G401.6 (cell line): ENCODE measurements at regions not wholly inside any gene's neighbourhood (a gene's known extent, or its start where the extent isn't known, plus 50 kb on each side); places are given as distances from the start of the nearest gene placed in this dataset.

Experiments used
- FAIRE-seq: peaks from 2 replicates; lab custom pipeline; 2012; peaks lifted over from hg19 to GRCh38; lab: Jason Lieb, UNC

DNA sequence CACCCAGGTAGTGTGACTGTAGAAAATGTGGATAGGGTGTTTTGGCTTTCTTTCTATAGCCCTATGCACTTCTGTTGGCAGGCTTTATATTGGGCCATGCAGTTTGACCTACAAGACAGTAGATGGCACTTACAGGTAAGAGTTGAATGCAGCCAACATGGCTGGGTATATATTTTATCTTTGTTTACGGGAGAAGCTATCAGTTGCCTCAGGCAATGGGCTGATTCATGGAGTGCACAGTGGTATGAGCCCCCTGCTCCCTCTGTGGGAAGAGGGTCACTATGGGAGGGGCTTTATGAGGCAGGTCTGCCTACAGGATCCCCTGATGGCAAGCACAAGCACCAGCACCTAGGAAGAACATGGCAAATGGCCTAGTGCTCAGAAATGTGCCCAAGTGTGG, 301.2 kb upstream of the CDIN1 start:
- FAIRE-seq: no peak

GRCh38 chr15:36282821-36283220, 296.6 kb upstream of the CDIN1 start:
- no peak for FAIRE-seq

GRCh38 chr15:36284911-36285310, 294.5 kb upstream of the CDIN1 start:
- no peak for FAIRE-seq

- FAIRE-seq: no peak
Observed at GRCh38 chr15:36291501-36291900, 287.9 kb upstream of the CDIN1 start.

GRCh38 chr15:36294359-36294758, 285.1 kb upstream of the CDIN1 start:
- FAIRE-seq: no peak

DNA sequence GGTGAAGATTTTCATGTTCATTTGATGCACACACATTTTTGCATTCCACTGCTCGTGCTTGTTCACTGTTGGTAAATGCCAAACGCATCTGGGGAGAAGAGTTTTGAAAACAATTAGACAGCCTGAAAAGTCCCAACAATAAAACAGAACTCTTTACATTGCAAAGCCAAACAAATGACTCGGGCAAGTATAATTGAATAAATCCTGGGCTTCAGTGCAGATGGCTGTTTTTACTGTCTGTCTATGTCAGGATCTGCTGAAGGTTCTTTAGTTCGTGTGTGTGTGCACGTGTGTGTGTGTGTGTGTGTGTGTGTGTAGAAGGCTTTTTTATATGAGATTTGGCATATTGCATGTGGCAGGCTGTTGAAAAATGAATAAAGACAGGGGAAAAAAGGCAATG, 277.5 kb upstream of the CDIN1 start:
- no peak for FAIRE-seq

GRCh38 chr15:36313021-36313420, 266.4 kb upstream of the CDIN1 start:
- no peak for FAIRE-seq

GRCh38 chr15:36313736-36314280, 265.6 kb upstream of the CDIN1 start:
- no peak for FAIRE-seq

DNA sequence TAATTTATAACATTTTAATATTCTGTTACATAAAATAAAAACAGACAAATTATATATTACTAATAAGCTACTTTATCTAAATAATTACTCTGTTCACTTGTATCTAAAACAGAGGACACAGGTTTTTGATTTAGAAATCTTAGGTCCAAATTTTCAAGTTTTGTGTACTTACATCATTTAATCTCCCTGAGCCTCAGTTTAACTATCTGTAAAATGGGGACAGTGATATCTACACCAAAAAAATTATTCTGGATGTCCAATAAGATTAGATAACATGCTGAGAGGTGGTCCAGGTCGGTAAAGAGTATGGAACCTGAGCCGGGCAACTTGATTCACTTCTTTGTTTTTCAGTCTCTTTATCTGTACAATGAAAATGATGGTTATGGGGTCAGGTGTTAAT, 263.8 kb upstream of the CDIN1 start:
- no peak for FAIRE-seq

DNA sequence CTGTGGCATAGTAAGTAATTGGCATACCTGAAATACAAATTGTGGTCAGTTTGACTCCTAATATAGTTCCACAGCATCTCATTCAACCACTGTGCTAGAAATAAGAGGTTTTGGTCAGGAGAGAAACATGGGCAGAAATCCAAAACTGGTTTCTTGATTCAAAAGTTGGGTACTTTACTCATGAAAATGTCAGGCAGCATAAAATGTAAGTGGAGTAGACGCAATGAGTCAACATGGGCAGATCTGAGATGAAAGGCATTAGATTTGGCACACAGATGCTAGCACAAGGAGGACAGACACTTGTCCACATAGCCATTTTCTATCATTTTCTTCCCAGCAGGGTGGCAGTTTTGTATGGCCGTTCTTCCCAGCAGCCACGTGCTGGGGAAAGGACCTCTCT, 255.8 kb upstream of the CDIN1 start:
- no peak for FAIRE-seq

- FAIRE-seq: no peak
Observed at GRCh38 chr15:36325206-36325605, 254.2 kb upstream of the CDIN1 start.

DNA sequence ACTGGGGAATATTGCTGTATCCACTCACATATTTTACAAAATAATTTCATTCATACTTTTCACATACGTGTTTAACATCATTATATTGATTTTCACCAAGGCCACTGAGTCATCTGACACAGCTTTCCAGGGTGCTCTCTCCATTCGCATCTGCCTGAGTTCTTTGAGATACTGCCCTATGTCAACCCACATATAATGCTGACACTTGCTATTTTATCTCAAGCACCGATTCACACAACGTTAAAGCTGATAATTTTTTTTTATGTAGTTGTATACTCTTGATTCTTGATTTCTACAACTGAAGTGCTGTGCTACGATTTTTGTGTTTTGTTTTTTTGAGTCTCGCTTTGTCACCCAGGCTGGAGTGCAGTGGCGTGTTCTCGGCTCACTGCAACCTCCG, 249.8 kb upstream of the CDIN1 start:
- no peak for FAIRE-seq

GRCh38 chr15:36330598-36330997, 248.8 kb upstream of the CDIN1 start:
- no peak for FAIRE-seq

GRCh38 chr15:36331531-36332275, 247.7 kb upstream of the CDIN1 start:
- no peak for FAIRE-seq

DNA sequence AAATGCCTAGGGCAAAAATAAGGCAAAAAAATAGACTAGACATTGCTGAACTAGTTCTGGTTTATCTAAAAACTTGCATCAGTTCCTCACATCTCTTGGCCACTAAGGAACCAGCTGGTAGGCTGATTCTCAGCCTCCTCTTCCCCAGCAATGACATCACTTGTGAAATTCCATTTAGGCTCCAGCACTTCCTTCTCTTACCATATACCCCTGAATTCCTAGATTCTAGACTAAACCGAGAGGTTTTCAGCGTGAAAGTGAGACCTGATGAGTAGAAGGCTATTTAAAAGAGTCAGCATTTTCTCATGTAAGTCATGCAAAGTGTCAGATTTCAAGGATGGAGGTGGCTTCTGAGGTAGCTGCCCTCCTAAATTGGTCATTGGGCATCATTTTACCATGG, 247.1 kb upstream of the CDIN1 start:
- no peak for FAIRE-seq

DNA sequence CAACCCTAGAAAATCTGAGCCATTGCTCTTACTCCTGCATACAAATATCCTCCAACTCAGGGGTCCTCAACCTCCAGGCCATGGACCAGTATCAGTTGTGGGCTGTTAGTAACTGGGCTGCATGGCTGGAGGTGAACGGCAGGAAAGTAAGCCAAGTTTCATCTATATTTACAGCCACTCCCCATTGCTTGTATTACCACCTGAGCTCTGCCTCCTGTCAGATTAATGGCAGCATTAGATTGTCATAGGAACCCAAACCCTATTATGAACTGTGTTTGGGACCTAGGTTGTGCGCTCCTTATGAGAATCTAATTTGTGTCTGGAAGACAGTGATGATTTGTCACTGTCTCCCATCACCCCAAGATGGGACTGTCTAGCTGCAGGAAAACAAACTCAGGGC, 246.5 kb upstream of the CDIN1 start:
- no peak for FAIRE-seq

- FAIRE-seq: no peak
Observed at GRCh38 chr15:36334059-36334458, 245.4 kb upstream of the CDIN1 start.

GRCh38 chr15:36335224-36335623, 244.2 kb upstream of the CDIN1 start:
- no peak for FAIRE-seq

- no peak for FAIRE-seq
Observed at GRCh38 chr15:36335659-36336058, 243.8 kb upstream of the CDIN1 start.

- no peak for FAIRE-seq
Observed at GRCh38 chr15:36344887-36345286, 234.5 kb upstream of the CDIN1 start.

DNA sequence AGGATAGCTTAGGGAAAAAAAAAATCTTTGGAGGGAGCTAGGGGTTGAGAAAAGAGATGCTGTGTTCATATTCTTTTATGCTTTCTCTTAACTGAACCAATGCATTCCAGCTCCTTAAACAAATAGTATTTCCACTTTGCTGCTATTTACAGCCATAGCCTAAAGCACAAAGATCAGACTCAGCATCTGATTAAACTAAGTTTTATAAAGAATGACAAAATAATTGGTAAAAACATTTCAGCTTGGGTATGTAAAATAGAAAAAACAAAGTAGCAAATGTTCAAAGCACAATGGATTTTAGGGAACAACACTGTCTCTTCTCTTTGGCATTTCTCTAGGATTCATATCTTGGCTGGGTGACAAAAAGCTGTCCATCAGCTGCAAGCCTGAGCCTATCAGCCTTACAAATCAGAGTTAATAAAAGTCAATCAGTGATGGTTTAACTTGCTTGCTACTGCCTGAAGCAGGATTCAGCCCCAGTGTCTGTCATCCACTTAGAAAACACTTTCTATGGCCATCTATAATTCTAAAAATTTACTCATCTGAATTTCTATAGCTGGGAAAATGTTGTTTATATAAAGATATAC, 232.1 kb upstream of the CDIN1 start:
- no peak for FAIRE-seq

GRCh38 chr15:36356466-36356865, 223.0 kb upstream of the CDIN1 start:
- FAIRE-seq: no peak

GRCh38 chr15:36356978-36357601, 222.3 kb upstream of the CDIN1 start:
- FAIRE-seq: no peak

DNA sequence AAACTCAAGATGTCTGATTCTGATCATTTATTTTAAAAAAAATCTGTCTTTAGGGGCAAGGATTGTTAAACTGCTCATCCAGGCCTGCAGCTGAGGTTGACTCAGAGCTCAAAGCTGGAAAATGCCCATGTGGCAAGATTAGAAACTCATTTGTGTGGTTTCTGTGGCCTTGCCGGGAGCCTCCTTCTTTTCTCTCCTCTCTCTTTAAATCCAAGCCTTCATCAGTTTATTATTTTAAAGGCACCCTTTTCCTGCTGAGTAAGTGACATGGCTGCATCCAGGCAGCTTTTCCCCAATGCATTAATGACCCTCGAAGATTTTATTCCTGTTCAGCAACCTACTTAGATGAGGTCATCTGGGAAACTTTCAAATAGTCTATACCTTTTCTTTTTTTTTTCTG, 221.3 kb upstream of the CDIN1 start:
- no peak for FAIRE-seq
